ENCODE measurements at regions not wholly inside any gene's neighbourhood (a gene's known extent, or its start where the extent isn't known, plus 50 kb on each side); places are given as distances from the start of the nearest gene placed in this dataset.

- TF ChIP-seq CTCF (IDR thresholded peaks at IDR 0.05) (no peak), POLR2A (IDR thresholded peaks at IDR 0.05) (no peak)
Measured at GRCh38 chr9:31697956-31698355, 686.5 kb upstream of the ACO1 start.
